Inferior parietal cortex (tissue), 1 donor: ENCODE measurements at regions not wholly inside any gene's neighbourhood (a gene's known extent, or its start where the extent isn't known, plus 50 kb on each side); places are given as distances from the start of the nearest gene placed in this dataset.
"Not testable (repeated sequence)": the region's sequence is repeated elsewhere in the genome, so short reads cannot be mapped to it uniquely, and the experiment has no call there.

Source experiments
- DNase-seq: peaks from one replicate; pipeline ENCODE4 v3.0.0-alpha.2; 2016; ENCODE audit errors: extremely low spot score

DNA sequence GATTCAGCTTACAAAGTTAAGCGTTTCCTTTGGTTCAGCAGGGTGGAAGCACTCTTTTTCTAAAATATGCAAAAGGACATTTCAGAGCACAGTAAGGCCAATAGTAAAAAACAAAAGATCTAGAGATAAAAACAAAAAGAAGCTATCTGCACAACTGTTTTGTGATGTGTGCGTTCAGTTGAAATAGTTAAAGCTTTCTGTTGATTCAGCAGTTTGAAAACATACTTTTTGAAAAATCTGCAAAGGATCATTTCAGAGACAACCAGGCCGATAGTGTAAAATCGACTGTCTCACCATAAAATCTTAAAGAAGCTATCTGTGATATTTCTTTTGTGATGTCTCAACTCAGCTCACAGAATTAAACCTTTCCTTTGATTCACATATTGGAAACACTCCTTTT is 300.0 kb upstream of the ALG10B start:
- no peak for DNase-seq

DNA sequence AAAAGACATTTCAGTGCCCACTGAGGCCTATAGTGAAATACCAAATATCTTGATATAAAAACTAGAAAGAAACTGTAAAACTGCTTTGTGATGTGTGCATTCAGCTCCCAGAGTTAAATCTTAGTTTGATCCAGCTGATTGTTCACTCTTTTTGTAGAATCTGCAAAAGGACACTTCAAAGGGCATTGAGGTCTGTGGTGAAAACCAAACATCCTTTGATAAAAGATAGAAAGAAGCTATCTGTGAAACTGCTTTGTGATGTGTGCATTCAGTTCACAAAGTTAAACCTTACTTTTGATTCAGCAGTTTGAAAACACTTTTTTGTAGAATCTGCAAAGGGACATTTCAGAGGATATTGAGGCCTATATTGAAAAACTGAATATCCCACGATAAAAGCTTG is 290.7 kb upstream of the ALG10B start:
- DNase-seq, result no peak

- DNase-seq, result no peak
These were observed 263.5 kb upstream of the ALG10B start for GRCh38 chr12:38053113-38053512.

DNA sequence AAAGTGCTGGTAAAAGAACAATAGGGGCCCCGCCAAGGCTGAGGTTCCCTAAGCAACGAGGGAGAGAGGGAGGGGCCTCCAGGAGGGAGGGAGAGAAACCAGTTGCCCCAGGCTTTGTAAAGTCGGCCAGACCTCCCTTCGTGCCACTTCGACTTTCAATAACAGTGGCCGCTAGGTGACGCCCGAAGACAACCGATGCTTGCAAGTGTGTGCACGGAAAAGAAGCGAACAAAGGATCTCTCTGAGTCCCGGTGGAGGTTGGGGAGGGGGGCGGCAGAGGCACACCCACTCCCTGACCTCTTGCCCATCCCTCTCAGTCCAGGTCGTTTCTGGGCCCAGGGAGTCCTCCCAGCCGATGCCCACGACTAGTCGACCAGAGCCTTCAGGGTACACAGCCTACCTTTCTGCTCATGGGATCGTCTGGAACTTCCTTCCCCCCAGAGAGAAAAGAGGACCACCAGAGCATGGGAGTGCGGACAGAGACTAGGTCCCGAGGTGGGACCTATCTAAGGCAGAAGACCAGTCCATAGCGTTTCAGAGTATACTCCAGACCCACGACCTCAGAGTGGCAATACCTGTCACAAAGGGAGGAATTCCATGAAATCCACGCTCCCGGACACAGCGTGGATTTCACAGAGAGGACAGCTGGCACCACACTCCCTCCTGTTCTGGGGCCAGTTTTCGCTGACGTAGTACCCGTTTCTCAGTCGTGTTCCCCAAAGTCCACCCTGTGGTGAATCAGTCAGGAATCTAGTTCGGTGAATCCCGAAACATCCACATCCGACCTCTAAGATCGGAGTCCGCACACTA is 262.7 kb upstream of the ALG10B start:
- DNase-seq, result no peak

DNA sequence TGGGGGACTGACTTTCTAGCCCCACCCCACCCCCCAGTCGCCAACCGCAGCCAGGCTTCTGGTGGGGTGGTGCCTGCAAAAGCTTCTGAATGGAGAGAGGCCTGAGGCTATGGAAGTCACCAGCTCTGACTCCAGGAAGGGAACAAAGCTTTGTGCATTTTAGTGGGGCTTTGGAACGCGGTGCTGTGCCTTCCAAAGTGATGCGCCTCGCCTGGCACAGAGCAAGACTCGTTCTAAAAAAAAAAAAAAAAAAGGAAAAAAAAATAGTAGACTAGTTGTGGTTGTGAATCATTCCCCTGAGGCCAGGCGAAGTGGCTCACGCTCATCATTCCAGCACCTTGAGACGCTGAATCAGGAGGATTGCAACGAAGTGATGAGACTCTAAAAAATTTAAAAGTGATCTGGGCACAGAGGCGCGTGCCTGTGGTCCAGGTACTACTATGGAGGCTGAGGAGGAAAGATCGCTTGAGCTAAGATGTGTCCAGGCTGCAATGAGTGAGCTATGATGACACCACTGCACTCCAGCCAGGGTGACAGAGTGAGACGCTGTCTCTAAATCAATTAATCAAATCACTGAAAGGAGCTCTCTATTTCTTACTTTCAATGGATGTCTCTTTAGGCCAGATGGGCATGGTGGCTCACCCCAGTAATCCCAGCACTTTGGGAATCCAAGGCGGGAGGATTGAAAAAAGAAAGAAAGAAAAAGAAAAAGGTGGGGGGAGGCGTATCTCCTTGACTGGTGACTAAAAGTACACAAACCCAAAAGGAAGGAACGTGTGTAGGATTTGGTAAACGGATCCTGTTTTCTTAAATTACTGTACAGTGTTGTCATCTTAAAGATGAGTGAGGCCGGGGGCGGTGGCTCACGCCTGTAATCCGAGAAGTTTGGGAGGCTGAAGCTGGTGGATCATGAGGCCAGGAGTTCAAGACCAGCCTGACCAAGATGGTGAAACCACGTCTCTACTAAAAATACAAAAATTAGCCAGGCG is 259.6 kb upstream of the ALG10B start:
- no peak for DNase-seq

DNA sequence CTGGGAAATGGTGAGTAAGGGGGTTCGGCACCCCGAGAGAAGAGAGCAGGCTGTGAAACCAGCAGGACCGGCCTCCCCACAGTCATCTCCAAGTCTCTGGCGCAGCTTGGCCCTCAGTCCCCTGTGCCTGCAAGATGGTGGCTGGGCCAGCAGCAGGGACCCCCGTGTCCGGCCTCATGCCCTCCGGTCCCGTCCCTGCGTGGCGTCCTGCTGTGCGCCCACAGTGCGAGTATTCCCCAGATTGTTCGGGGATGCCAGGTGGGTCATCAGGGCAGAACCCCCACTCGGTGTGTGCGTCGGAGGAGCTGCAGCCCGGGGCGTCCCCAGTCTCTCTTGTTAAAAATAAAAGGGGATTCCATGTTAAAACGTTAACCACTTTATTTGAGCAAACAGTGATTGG is 216.9 kb upstream of the ALG10B start:
- DNase-seq, result no peak

- no peak for DNase-seq
These were observed 214.8 kb upstream of the ALG10B start for GRCh38 chr12:38101753-38102152.

DNA sequence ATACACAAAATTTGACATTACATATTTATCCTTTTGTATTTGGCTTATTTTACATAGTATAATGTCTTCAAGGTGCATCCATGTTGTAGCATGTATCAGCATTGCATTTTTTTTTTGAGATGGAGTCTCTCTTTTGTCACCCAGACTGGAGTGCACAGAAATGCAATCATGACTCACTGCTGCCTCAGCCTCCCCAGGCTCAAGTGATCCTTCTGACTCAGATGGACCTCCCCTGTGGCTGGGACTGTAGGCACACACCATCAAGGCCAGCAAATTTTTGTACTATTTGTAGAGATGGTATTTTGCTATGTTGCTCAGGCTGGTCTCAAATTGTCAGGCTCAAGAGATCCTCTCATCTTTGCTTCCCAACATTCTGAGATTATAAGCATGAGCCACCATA is 214.4 kb upstream of the ALG10B start:
- DNase-seq, result no peak

DNA sequence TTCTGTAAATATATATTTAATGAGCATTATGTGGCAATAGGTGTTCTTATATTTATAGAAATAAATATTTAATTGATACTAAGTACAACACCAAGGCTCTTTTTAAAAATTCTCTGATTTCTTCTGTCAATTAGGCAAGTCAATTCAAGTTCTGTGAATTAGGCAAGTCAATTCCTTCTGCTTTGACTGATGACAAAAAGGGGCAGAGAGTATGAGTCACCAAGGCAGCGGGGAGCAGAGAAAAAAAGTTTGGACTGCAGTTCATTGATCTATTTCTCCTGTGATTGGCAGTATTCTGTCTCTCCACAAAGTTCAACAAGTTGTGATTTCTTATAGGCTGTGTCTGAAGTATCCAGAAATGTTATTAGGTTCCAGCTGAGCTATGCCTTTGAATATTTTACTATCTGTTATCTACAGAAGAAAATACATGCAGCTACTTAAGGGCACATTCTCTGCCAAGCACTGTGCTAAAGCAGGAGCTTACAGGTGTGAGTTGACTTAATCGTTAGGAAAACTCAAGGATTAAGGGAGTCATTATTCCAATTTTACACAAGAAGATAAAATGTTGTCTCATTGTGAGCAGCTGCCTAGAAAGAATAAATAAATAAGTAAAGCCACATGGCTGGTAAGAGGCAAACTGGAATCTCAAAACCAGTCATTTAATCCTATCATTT is 206.4 kb upstream of the ALG10B start:
- DNase-seq, result no peak

DNA sequence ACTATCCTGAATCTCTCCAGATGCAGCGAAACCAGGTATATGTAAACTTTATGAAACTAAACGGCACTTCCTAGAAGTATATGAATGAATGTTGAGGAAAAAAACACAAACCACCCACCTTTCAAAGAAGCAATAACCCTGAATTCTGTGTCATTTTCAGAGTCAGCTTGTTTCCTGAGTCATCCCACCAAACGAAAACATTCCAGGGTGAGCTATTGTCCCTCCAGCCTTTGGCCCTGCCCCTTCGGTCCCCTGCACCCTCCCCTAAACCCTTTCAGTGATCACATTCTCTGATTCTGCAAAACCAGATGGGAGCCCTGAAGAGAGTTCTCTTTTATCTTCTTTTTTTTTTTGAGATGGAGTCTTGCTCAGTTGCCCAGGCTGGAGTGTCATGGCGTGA is 202.6 kb upstream of the ALG10B start:
- DNase-seq, result no peak

DNA sequence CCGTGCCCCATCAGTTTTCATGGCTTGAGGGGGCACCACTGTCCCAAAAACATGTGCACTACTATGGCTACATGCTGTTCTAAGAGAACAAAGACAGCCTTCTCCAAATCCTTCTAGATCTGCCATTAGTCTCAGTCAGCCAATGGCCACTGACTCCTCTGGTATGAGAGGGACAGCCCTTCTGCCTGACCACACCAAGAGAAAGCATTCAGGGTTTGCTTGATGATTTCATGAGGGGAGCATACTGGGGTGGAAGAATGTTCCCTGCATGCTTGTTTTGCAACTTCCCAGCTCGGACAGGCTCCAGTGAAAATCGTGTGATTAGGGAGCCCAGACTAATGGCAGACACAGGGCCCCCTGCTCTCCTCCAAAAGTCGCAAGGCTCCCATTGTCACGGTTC is 199.6 kb upstream of the ALG10B start:
- no peak for DNase-seq

GRCh38 chr12:38118632-38119031 is 197.9 kb upstream of the ALG10B start:
- DNase-seq, result no peak

DNA sequence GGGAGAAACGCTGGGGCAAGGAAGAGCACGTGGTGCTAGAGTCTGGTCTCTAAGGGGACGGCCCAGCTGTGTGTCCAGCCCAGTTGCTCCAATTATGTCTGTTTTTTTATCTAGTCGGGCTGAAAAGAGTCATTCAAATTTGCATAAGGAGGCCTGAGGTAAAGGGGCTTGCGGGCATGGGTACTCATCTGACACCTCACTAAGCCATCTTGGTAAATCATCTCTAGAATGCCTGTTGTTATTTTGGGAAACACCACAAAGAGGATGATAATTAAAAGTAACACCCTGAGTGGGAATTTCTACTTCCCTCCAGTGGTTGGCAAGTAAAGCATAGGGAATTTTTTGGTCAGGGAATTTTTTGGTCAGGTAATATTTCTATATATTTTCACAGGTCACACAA is 196.1 kb upstream of the ALG10B start:
- no peak for DNase-seq

DNA sequence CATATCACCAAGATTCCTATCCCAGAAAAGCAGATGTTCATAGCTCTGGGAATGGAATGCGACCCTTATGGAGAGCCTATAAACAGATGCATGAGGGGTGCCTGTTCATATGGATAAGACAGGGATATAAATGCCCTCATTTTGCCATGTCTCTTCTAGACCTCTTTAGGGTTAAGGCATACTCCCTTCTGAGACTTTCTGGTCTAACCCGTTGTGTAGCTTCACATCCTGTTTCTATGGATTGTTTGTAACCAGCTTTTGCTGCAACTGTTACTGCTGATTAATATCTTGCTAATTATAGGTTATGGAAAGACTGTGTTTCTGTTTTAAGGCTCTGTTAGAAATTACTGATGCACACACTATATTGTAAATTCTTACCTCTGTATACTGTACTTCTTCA is 193.5 kb upstream of the ALG10B start:
- DNase-seq, result not testable (repeated sequence)

DNA sequence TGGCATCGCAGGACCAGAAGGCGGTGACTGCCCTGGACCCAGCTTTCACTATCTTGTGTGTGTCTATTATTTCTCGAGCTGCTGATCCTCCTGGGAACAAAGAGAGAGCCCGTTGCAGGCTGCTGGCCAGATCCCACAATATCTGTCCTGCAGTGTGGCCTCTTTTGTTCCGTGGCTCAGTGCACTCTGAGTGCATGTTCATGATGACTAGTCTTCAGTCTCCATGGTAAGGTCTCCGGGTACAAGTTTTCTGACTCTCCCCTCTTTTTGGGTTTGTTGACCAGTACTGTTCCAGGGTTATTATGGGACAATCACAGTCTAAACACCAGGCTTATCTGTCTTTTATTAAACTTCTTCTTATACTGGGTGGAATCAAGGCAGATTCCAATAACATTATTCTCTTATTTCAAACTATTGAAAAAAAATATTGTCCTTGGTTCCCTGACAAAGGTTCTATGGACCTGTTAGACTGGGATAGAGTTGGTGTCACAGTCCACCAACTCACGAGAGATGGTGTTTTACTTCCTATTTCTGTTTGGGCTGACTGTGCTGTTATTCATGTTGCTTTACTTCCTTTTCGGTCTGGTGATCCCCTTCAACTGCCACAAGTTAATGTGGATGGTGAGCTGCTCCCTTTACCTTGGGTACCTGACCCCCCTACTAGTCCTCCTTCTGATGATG is 192.9 kb upstream of the ALG10B start:
- DNase-seq, result no peak

GRCh38 chr12:38124247-38125012 is 192.1 kb upstream of the ALG10B start:
- no peak for DNase-seq

GRCh38 chr12:38132139-38132538 is 184.4 kb upstream of the ALG10B start:
- DNase-seq, result no peak

GRCh38 chr12:38137287-38137686 is 179.3 kb upstream of the ALG10B start:
- DNase-seq, result no peak

- no peak for DNase-seq
These were observed 178.9 kb upstream of the ALG10B start for GRCh38 chr12:38137716-38138115.

DNA sequence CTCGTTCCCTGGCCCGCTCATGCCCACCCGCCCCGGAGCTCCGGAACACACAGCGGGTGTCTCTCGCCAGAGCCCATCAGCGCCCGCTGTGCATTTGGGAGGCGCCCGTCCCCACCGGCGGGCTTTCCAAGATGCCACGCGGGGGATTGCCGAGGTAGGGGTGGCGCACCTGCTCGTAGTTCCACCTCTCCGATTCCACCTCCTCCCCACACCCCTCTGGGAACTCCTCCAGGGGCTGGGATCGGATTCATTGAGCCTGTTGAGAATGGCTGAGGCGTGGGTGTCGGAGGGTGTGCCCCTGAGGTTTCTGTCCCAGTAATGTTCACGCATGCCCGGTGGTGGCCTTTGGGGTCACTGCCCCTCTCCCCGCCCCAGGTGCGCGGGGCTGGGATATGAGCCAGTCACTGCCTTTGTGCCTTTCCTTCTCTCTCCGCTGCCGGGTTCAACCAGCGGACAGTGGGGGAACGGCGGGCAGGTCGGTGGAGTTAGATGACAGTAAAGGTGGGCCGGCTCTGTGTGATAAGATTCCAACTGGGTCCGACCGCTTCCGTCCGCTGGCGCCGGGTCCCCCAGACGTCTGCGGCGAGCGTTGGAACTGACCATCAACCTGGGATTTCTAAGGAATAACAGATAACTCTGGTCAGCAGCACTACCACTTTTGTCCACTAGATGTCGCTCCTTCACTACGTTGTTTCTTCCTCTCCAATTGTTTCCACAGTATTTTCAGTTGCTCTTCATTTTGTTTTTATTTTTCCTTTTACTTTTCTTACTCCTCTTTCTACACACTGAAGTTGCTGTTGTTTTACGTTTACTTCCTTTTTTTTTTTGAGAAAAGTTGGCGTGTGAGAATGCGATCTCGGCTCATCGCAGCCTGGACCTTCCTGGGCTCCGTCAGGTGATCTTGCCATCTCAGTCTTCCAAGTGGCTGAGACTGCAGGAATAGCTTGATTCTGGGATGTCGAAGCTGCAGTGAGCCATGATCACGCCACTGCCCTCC is 178.1 kb upstream of the ALG10B start:
- DNase-seq, result peak; percentile 94
